PC-9 (cell line): ENCODE measurements at regions not wholly inside any gene's neighbourhood (a gene's known extent, or its start where the extent isn't known, plus 50 kb on each side); places are given as distances from the start of the nearest gene placed in this dataset.

Experiments
- EZH2 ChIP-seq: fragments of 200-600 bp; sonication (generic); IDR thresholded peaks from 2 replicates; pipeline ENCODE4 v1.8.0; 2017; ENCODE audit warnings: antibody characterized with exemption, low read depth
- TF ChIP-seq, protein P1 (sequence below): fragments of 200-600 bp; sonication (generic); conservative IDR thresholded peaks from 2 replicates; pipeline ENCODE4 v1.6.1; 2017; ENCODE audit warnings: mixed run types, antibody characterized with exemption, mild to moderate bottlenecking, moderate library complexity

DNA sequence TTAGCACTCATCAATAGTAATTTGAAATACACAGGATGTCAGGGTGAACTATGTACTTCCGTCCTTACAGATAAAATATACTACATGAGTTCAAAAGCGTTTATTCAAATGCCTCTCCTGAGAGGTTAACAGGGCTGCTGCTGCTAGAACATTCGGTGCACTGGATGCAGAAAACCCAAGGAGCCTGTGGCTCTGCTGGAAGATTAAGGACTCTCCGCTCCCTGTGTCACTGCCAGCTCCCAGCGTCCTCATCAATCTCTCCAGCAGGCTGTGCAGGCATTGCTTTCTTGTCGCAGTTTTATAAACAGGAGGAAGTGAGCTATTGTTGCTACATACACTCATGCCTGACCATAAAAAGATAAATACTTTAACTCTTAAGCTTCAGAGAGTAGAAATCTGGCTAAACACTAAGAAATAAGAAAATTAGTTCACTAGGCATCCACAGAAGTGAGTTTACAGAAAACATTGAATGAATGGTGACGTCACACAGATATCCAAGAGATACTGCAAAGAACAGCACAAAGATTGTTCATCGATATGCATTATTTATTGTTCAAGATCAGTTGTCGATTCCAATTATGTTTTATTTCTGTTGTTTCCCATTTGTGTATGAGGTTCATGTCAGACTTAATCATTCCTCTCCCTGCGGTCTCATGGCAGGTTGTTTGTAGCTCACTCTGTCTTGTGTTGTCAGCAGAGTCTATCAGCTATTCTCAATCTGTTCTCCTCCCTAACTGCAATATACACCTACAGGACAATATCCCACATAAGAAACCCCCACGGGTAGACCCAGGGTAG lies 127.9 kb upstream of the MON1B start:
- TF ChIP-seq, protein P1, sequence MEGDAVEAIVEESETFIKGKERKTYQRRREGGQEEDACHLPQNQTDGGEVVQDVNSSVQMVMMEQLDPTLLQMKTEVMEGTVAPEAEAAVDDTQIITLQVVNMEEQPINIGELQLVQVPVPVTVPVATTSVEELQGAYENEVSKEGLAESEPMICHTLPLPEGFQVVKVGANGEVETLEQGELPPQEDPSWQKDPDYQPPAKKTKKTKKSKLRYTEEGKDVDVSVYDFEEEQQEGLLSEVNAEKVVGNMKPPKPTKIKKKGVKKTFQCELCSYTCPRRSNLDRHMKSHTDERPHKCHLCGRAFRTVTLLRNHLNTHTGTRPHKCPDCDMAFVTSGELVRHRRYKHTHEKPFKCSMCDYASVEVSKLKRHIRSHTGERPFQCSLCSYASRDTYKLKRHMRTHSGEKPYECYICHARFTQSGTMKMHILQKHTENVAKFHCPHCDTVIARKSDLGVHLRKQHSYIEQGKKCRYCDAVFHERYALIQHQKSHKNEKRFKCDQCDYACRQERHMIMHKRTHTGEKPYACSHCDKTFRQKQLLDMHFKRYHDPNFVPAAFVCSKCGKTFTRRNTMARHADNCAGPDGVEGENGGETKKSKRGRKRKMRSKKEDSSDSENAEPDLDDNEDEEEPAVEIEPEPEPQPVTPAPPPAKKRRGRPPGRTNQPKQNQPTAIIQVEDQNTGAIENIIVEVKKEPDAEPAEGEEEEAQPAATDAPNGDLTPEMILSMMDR: no peak
- no peak for TF ChIP-seq EZH2
